Effector memory CD4-positive, alpha-beta T cell (primary cell): ENCODE measurements at regions not wholly inside any gene's neighbourhood (a gene's known extent, or its start where the extent isn't known, plus 50 kb on each side); places are given as distances from the start of the nearest gene placed in this dataset.

Source experiments
- DNase-seq, 3 donors: peaks; one replicate each; pipeline ENCODE4 v3.0.0-alpha.2; 2020
- H3K27ac ChIP-seq: 2 replicates; pipeline ENCODE4 v1.7.0; 2013; ENCODE audit warnings: mild to moderate bottlenecking, low read length, moderate library complexity; ENCODE audit not compliant: insufficient read depth, poor library complexity, severe bottlenecking
- H3K27me3 ChIP-seq: replicated peaks from 2 replicates; pipeline ENCODE4 v1.7.0; 2013; ENCODE audit warnings: mild to moderate bottlenecking, low read length; ENCODE audit not compliant: insufficient read depth, control insufficient read depth, poor library complexity, severe bottlenecking
- H3K36me3 ChIP-seq: 2 replicates; pipeline ENCODE4 v1.7.0; 2013; ENCODE audit warnings: mild to moderate bottlenecking, low read length, moderate library complexity; ENCODE audit not compliant: control insufficient read depth, insufficient read depth
- H3K4me1 ChIP-seq: 2 replicates; pipeline ENCODE4 v1.7.0; 2013; ENCODE audit warnings: low read length, mild to moderate bottlenecking; ENCODE audit not compliant: control insufficient read depth, insufficient read depth, poor library complexity, severe bottlenecking
- H3K4me3 ChIP-seq: 2 replicates; pipeline ENCODE4 v1.7.0; 2013; ENCODE audit warnings: low read length, low read depth, mild to moderate bottlenecking; ENCODE audit not compliant: insufficient read depth, poor library complexity, severe bottlenecking
- H3K9me3 ChIP-seq: 2 replicates; pipeline ENCODE4 v1.7.0; 2013; ENCODE audit warnings: mild to moderate bottlenecking, low read length, moderate library complexity; ENCODE audit not compliant: control insufficient read depth

- Histone ChIP-seq H3K27me3 (no peaks in the 10 kb centered on the region), H3K9me3 (no peaks in the 10 kb centered on the region), H3K4me3 (no peak overlapping the region), H3K27ac (no peak overlapping the region), H3K4me1 (no peaks in the 10 kb centered on the region), H3K36me3 (no peaks in the 10 kb centered on the region)
- DNase-seq: no peak
Measured at GRCh38 chr11:15858881-15859280, 497.5 kb downstream of the SOX6 start.

- Histone ChIP-seq H3K9me3 (no peaks in the 10 kb centered on the region), H3K27ac (no peak overlapping the region), H3K4me1 (no peaks in the 10 kb centered on the region), H3K27me3 (no peaks in the 10 kb centered on the region), H3K36me3 (no peaks in the 10 kb centered on the region), H3K4me3 (no peak overlapping the region)
- DNase-seq: no peak
Measured at GRCh38 chr11:15859411-15859810, 496.9 kb downstream of the SOX6 start.

GRCh38 chr11:15861256-15861655 lies 495.1 kb downstream of the SOX6 start:
- no peak for DNase-seq
- Histone ChIP-seq H3K4me3 (no peak overlapping the region), H3K9me3 (no peaks in the 10 kb centered on the region), H3K27me3 (no peaks in the 10 kb centered on the region), H3K4me1 (no peaks in the 10 kb centered on the region), H3K27ac (no peak overlapping the region), H3K36me3 (no peaks in the 10 kb centered on the region)

- no peaks in the 10 kb centered on the region for H3K36me3 ChIP-seq
- no peak overlapping the region for H3K27ac ChIP-seq
- DNase-seq: no peak
- no peaks in the 10 kb centered on the region for H3K9me3 ChIP-seq
- H3K4me1 ChIP-seq: no peaks in the 10 kb centered on the region
- H3K27me3 ChIP-seq: no peaks in the 10 kb centered on the region
- H3K4me3 ChIP-seq: no peak overlapping the region
Measured at GRCh38 chr11:15863411-15863810, 492.9 kb downstream of the SOX6 start.

- no peak overlapping the region for H3K4me3 ChIP-seq
- DNase-seq: no peak
- H3K27me3 ChIP-seq: no peaks in the 10 kb centered on the region
- no peaks in the 10 kb centered on the region for H3K9me3 ChIP-seq
- no peak overlapping the region for H3K27ac ChIP-seq
- H3K4me1 ChIP-seq: no peaks in the 10 kb centered on the region
- H3K36me3 ChIP-seq: no peaks in the 10 kb centered on the region
Measured at GRCh38 chr11:15864026-15864805, 492.1 kb downstream of the SOX6 start.

- H3K4me1 ChIP-seq: no peaks in the 10 kb centered on the region
- DNase-seq: no peak
- H3K4me3 ChIP-seq: no peak overlapping the region
- no peaks in the 10 kb centered on the region for H3K27me3 ChIP-seq
- no peaks in the 10 kb centered on the region for H3K36me3 ChIP-seq
- H3K27ac ChIP-seq: no peak overlapping the region
- H3K9me3 ChIP-seq: no peaks in the 10 kb centered on the region
Measured at GRCh38 chr11:15865212-15865987, 490.9 kb downstream of the SOX6 start.

- no peak overlapping the region for H3K4me3 ChIP-seq
- H3K36me3 ChIP-seq: no peaks in the 10 kb centered on the region
- no peak for DNase-seq
- no peaks in the 10 kb centered on the region for H3K27me3 ChIP-seq
- H3K27ac ChIP-seq: no peak overlapping the region
- no peaks in the 10 kb centered on the region for H3K4me1 ChIP-seq
- H3K9me3 ChIP-seq: no peaks in the 10 kb centered on the region
Measured at GRCh38 chr11:15867871-15868270, 488.5 kb downstream of the SOX6 start.

- Histone ChIP-seq H3K27ac (no peak overlapping the region), H3K9me3 (no peaks in the 10 kb centered on the region), H3K4me1 (no peaks in the 10 kb centered on the region), H3K4me3 (no peak overlapping the region), H3K36me3 (no peaks in the 10 kb centered on the region), H3K27me3 (no peaks in the 10 kb centered on the region)
- DNase-seq: no peak
Measured at GRCh38 chr11:15870911-15871310, 485.4 kb downstream of the SOX6 start.

- Histone ChIP-seq H3K27me3 (no peaks in the 10 kb centered on the region), H3K36me3 (no peaks in the 10 kb centered on the region), H3K4me3 (no peak overlapping the region), H3K4me1 (no peaks in the 10 kb centered on the region), H3K27ac (no peak overlapping the region), H3K9me3 (no peaks in the 10 kb centered on the region)
- no peak for DNase-seq
Measured at GRCh38 chr11:15871904-15872626, 484.3 kb downstream of the SOX6 start.

- no peaks in the 10 kb centered on the region for H3K4me1 ChIP-seq
- no peaks in the 10 kb centered on the region for H3K36me3 ChIP-seq
- no peak for DNase-seq
- no peak overlapping the region for H3K27ac ChIP-seq
- no peaks in the 10 kb centered on the region for H3K27me3 ChIP-seq
- no peak overlapping the region for H3K4me3 ChIP-seq
- no peaks in the 10 kb centered on the region for H3K9me3 ChIP-seq
Measured at GRCh38 chr11:15873501-15873900, 482.8 kb downstream of the SOX6 start.
